ENCODE measurements at regions not wholly inside any gene's neighbourhood (a gene's known extent, or its start where the extent isn't known, plus 50 kb on each side); places are given as distances from the start of the nearest gene placed in this dataset.

GRCh38 chr16:82317411-82318167 lies 147.6 kb upstream of the MPHOSPH6 start:
- TF ChIP-seq EZH2 (IDR thresholded peaks at IDR 0.05): no peak
- TF ChIP-seq CTCF (IDR thresholded peaks at IDR 0.05): no peak
- TF ChIP-seq EZH2phosphoT487 (IDR thresholded peaks at IDR 0.05): no peak

Measured in neural progenitor cell (in vitro differentiated cells).